Neural cell (in vitro differentiated cells): ENCODE measurements at regions not wholly inside any gene's neighbourhood (a gene's known extent, or its start where the extent isn't known, plus 50 kb on each side); places are given as distances from the start of the nearest gene placed in this dataset.

ENCODE experiments used
- H2AFZ ChIP-seq: fragments of 200-600, 300-800 bp; sonication (generic), shearing (Covaris generic); 2 replicates; pipeline ENCODE4 v1.6.0; 2014; ENCODE audit warnings: low read depth, mild to moderate bottlenecking, antibody characterized with exemption, low read length, moderate library complexity
- H3F3A ChIP-seq: fragments of 200-600 bp; shearing (Covaris generic); 2 replicates; pipeline ENCODE4 v1.6.1; 2016; ENCODE audit warnings: mild to moderate bottlenecking, moderate library complexity, mixed read lengths, antibody characterized with exemption, low read length; ENCODE audit not compliant: insufficient read depth, poor library complexity, severe bottlenecking
- H3K27ac ChIP-seq: fragments of 200-600, 300-800 bp; sonication (generic), shearing (Covaris generic); 2 replicates; pipeline ENCODE4 v1.5.1; 2014; ENCODE audit warnings: mild to moderate bottlenecking, low read length, moderate library complexity
- H3K27me3 ChIP-seq: fragments of 300-800, 200-600 bp; sonication (generic), shearing (Covaris generic); 2 replicates; pipeline ENCODE4 v1.6.0; 2014; ENCODE audit warnings: mild to moderate bottlenecking, low read depth, low read length, moderate library complexity; ENCODE audit not compliant: insufficient read depth
- H3K36me3 ChIP-seq: fragments of 300-800, 200-600 bp; sonication (generic), shearing (Covaris generic); 2 replicates; pipeline ENCODE4 v1.5.1; 2014; ENCODE audit warnings: mild to moderate bottlenecking, antibody characterized with exemption, low read length, moderate library complexity; ENCODE audit not compliant: insufficient read depth
- H3K4me2 ChIP-seq: fragments of 300-800, 200-600 bp; sonication (generic), shearing (Covaris generic); 2 replicates; pipeline ENCODE4 v1.6.0; 2014; ENCODE audit warnings: mild to moderate bottlenecking, low read length
- H3K4me3 ChIP-seq: fragments of 300-800, 200-600 bp; sonication (generic), shearing (Covaris generic); 2 replicates; pipeline ENCODE4 v1.5.1; 2014; ENCODE audit warnings: mild to moderate bottlenecking, low read length, moderate library complexity
- H3K79me2 ChIP-seq: fragments of 200-600 bp; shearing (Covaris generic); replicated peaks from 2 replicates; pipeline ENCODE4 v1.6.0; 2014; ENCODE audit warnings: mild to moderate bottlenecking, low read length, moderate library complexity; ENCODE audit not compliant: insufficient read depth
- H3K9ac ChIP-seq: fragments of 300-800, 200-600 bp; sonication (generic), shearing (Covaris generic); 2 replicates; pipeline ENCODE4 v1.6.1; 2016; ENCODE audit warnings: mild to moderate bottlenecking, low read length, mixed read lengths
- H3K9me2 ChIP-seq: fragments of 200-600 bp; shearing (Covaris generic); 2 replicates; pipeline ENCODE4 v1.6.1; 2016; ENCODE audit warnings: mild to moderate bottlenecking, low read length, mixed read lengths; ENCODE audit not compliant: insufficient read depth
- H3K9me3 ChIP-seq: fragments of 200-600, 300-800 bp; sonication (generic), shearing (Covaris generic); 2 replicates; pipeline ENCODE4 v1.6.1; 2016; ENCODE audit warnings: mild to moderate bottlenecking, mixed run types, low read length, moderate library complexity, mixed read lengths
- H4K20me1 ChIP-seq: fragments of 200-600 bp; shearing (Covaris generic); 2 replicates; pipeline ENCODE4 v1.6.1; 2016; ENCODE audit warnings: mild to moderate bottlenecking, mixed run types; ENCODE audit not compliant: insufficient read depth
- EP300 ChIP-seq: fragments of 450-650 bp; conservative IDR thresholded peaks from 2 replicates; pipeline ENCODE4 v1.6.1; 2014; ENCODE audit warnings: antibody characterized with exemption, mild to moderate bottlenecking, moderate library complexity; ENCODE audit not compliant: poor library complexity, severe bottlenecking
- EZH2 ChIP-seq: fragments of 200-600, 300-800 bp; shearing (Covaris generic), sonication (generic); IDR thresholded peaks from 2 replicates; pipeline ENCODE4 v1.6.1; 2014; ENCODE audit warnings: antibody characterized with exemption, low read length, borderline replicate concordance, mild to moderate bottlenecking; ENCODE audit not compliant: insufficient read depth, poor library complexity, severe bottlenecking
- MXI1 ChIP-seq: fragments of 450-650 bp; conservative IDR thresholded peaks from 2 replicates; pipeline ENCODE4 v1.6.1; 2014; ENCODE audit warnings: antibody characterized with exemption, mild to moderate bottlenecking; ENCODE audit not compliant: poor library complexity, severe bottlenecking
- POLR2AphosphoS5 ChIP-seq: IDR thresholded peaks from 2 replicates; pipeline ENCODE4 v1.6.1; 2012
- RAD21 ChIP-seq: fragments of 450-650 bp; conservative IDR thresholded peaks from 2 replicates; pipeline ENCODE4 v1.6.1; 2014; ENCODE audit warnings: antibody characterized with exemption, mild to moderate bottlenecking, moderate library complexity
- SMC3 ChIP-seq: fragments of 450-650 bp; conservative IDR thresholded peaks from 2 replicates; pipeline ENCODE4 v1.6.1; 2014; ENCODE audit warnings: antibody characterized with exemption, mild to moderate bottlenecking, moderate library complexity; ENCODE audit not compliant: poor library complexity
- TAF1 ChIP-seq: IDR thresholded peaks from 2 replicates; pipeline ENCODE4 v1.6.1; 2012; ENCODE audit warnings: low read depth
- TF ChIP-seq, protein P1 (sequence below): IDR thresholded peaks from 2 replicates; pipeline ENCODE4 v1.6.1; 2012; ENCODE audit warnings: borderline replicate concordance
- TF ChIP-seq, protein P2 (sequence below): fragments of 450-650 bp; IDR thresholded peaks from 2 replicates; pipeline ENCODE4 v1.5.1; 2014; ENCODE audit warnings: antibody characterized with exemption, mild to moderate bottlenecking, moderate library complexity; ENCODE audit not compliant: poor library complexity, severe bottlenecking

DNA sequence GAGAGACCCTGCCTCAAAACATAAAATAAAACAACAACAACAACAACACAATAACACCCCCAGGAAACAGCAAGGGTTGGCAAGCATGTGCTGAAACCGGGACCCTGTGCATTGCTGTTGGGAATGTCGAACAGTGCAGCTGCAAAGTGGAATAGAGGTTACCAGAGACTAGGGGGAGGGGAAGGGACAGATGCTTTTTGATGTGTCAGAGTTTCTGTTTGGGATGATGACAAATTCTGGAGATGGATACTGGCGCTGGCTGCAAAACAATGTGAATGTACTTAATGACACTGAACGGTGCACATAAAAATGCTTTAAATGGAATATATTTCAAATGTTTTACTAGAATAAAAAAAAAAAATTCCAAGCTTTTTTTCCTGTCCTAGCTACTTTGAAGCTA lies 241.8 kb downstream of the TEX36 start:
- H3K79me2 ChIP-seq = no peaks in the 10 kb centered on the region
- no peak overlapping the region for H3K4me2 ChIP-seq
- TF ChIP-seq TAF1 = no peak
- TF ChIP-seq, protein P1, sequence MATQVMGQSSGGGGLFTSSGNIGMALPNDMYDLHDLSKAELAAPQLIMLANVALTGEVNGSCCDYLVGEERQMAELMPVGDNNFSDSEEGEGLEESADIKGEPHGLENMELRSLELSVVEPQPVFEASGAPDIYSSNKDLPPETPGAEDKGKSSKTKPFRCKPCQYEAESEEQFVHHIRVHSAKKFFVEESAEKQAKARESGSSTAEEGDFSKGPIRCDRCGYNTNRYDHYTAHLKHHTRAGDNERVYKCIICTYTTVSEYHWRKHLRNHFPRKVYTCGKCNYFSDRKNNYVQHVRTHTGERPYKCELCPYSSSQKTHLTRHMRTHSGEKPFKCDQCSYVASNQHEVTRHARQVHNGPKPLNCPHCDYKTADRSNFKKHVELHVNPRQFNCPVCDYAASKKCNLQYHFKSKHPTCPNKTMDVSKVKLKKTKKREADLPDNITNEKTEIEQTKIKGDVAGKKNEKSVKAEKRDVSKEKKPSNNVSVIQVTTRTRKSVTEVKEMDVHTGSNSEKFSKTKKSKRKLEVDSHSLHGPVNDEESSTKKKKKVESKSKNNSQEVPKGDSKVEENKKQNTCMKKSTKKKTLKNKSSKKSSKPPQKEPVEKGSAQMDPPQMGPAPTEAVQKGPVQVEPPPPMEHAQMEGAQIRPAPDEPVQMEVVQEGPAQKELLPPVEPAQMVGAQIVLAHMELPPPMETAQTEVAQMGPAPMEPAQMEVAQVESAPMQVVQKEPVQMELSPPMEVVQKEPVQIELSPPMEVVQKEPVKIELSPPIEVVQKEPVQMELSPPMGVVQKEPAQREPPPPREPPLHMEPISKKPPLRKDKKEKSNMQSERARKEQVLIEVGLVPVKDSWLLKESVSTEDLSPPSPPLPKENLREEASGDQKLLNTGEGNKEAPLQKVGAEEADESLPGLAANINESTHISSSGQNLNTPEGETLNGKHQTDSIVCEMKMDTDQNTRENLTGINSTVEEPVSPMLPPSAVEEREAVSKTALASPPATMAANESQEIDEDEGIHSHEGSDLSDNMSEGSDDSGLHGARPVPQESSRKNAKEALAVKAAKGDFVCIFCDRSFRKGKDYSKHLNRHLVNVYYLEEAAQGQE = no peak
- no peak for TF ChIP-seq EP300
- TF ChIP-seq MXI1 = no peak
- TF ChIP-seq SMC3 = no peak

DNA sequence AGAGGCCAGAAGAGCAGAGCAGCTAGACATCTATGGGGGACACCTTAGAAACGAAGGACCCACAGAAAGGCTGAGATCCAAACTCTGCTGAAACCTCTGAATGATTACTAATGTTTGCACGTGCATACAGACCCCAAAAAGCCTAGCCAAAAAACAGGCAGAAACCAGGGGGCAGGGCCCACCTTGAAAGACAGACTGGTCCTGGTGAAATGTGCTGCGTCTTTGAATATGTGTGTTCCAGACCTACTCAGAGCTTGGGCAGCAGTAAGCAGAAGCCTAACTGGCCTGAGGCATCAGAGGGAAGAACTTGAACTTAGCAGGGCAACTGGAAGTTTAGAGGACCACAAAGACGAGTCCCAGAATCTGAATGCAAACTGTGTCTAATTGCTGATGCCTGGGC lies 251.8 kb downstream of the TEX36 start:
- no peaks in the 10 kb centered on the region for H3F3A ChIP-seq
- no peaks in the 10 kb centered on the region for H3K36me3 ChIP-seq
- no peak overlapping the region for H3K4me2 ChIP-seq
- H3K27ac ChIP-seq = no peak overlapping the region
- H2AFZ ChIP-seq = no peak overlapping the region
- no peaks in the 10 kb centered on the region for H3K9me3 ChIP-seq
- H3K9ac ChIP-seq = no peak overlapping the region
- H3K9me2 ChIP-seq = no peaks in the 10 kb centered on the region
- H3K4me3 ChIP-seq = no peak overlapping the region
- no peaks in the 10 kb centered on the region for H3K27me3 ChIP-seq
- H3K79me2 ChIP-seq = no peaks in the 10 kb centered on the region
- no peaks in the 10 kb centered on the region for H4K20me1 ChIP-seq
- TF ChIP-seq RAD21 = no peak
- TF ChIP-seq, protein P1 = no peak
- no peak for TF ChIP-seq SMC3
- TF ChIP-seq, protein P2, sequence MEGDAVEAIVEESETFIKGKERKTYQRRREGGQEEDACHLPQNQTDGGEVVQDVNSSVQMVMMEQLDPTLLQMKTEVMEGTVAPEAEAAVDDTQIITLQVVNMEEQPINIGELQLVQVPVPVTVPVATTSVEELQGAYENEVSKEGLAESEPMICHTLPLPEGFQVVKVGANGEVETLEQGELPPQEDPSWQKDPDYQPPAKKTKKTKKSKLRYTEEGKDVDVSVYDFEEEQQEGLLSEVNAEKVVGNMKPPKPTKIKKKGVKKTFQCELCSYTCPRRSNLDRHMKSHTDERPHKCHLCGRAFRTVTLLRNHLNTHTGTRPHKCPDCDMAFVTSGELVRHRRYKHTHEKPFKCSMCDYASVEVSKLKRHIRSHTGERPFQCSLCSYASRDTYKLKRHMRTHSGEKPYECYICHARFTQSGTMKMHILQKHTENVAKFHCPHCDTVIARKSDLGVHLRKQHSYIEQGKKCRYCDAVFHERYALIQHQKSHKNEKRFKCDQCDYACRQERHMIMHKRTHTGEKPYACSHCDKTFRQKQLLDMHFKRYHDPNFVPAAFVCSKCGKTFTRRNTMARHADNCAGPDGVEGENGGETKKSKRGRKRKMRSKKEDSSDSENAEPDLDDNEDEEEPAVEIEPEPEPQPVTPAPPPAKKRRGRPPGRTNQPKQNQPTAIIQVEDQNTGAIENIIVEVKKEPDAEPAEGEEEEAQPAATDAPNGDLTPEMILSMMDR = no peak
- no peak for TF ChIP-seq MXI1
- TF ChIP-seq POLR2AphosphoS5 = no peak
- no peak for TF ChIP-seq EP300
- no peak for TF ChIP-seq EZH2
- no peak for TF ChIP-seq TAF1

More for the DNA sequence above, 241.8 kb downstream of the TEX36 start:
- Histone ChIP-seq H3K27me3 (no peaks in the 10 kb centered on the region), H3F3A (no peaks in the 10 kb centered on the region), H3K4me3 (no peak overlapping the region), H3K9me2 (no peaks in the 10 kb centered on the region), H3K36me3 (no peaks in the 10 kb centered on the region), H3K9me3 (no peaks in the 10 kb centered on the region), H3K27ac (no peak overlapping the region), H3K9ac (no peak overlapping the region), H4K20me1 (no peaks in the 10 kb centered on the region), H2AFZ (no peak overlapping the region)
